Pancreas (tissue), 10 donors: ENCODE measurements at regions not wholly inside any gene's neighbourhood (a gene's known extent, or its start where the extent isn't known, plus 50 kb on each side); places are given as distances from the start of the nearest gene placed in this dataset.
A peak's percentile ranks its signal among the peaks of the same experiment; 100 is the strongest.
"Not testable (repeated sequence)": the region's sequence is repeated elsewhere in the genome, so short reads cannot be mapped to it uniquely, and the experiment has no call there.

Experiments
- ATAC-seq, 4 donors: fragments of 200-7000 bp; cut with Tn5 transposase; one replicate each; pipeline versions ENCODE4 v1.8.0 to v1.9.1; 2020; ENCODE audit warnings: mild to moderate bottlenecking in 4 of 4, moderate library complexity in 4 of 4
- DNase-seq, 6 donors: peaks; one replicate each; pipeline ENCODE4 v3.0.0-alpha.2; 2020
- FAIRE-seq: peaks from 2 replicates; lab custom pipeline; 2012; peaks lifted over from hg19 to GRCh38; lab: Jason Lieb, UNC
- H3K27ac ChIP-seq, 4 donors: fragments of 200-600 bp; sonication (generic); 1 replicate in 3 of 4; 2 replicates in 1 of 4; pipeline versions ENCODE4 v1.5.0 to v1.8.0; 2020
- H3K27me3 ChIP-seq, 4 donors: fragments of 200-600 bp; one replicate each; pipeline ENCODE4 v1.8.0; 2021
- H3K36me3 ChIP-seq, 3 donors: fragments of 200-600 bp; sonication (generic) in 1 of 3; one replicate each; pipeline versions ENCODE4 v1.5.0 to v1.8.0; 2020 to 2021
- H3K4me1 ChIP-seq, 3 donors: fragments of 200-600 bp; one replicate each; pipeline ENCODE4 v1.8.0; 2021
- H3K4me3 ChIP-seq, 4 donors: fragments of 200-600 bp; sonication (generic) in 2 of 4; one replicate each; pipeline versions ENCODE4 v1.5.0 to v1.8.0; 2020 to 2021
- H3K9me3 ChIP-seq, 4 donors: fragments of 200-600 bp; one replicate each; pipeline ENCODE4 v1.8.0; 2021
- WGBS, 2 donors: extraction: QIAGEN DNeasy Blood & Tissue Kit; methylation state at CpG; one replicate each; pipeline ENCODE4 v1.1.7; 2013; 5-methylcytosine and 5-hydroxymethylcytosine counted together
- intact Hi-C, 3 donors: fragments of 100-400 bp; cut with DNase I; formaldehyde crosslinking; loops; one replicate each; pipeline versions ENCODE4 v1.11.1 to v1.14.2; 2022
- TF ChIP-seq, protein P1 (sequence below), 4 donors: fragments of 200-600 bp; sonication (generic) in 3 of 4; IDR thresholded peaks; one replicate each; pipeline versions ENCODE4 v1.5.0 to v1.8.0; 2021; ENCODE audit warnings: antibody characterized with exemption in 4 of 4
- donor health status: healthy with polysubstance abuse.
- donor health status: DM: no; HTN: no; CAD: no; lungs with moderate emphysema.
- donor health status: DM: no; HTN: no; CAD: no.
- donor health status: control.
- donor health status: control.
- donor health status: Bipolar disorder and iron deficiency.
- donor health status: DM: yes; HTN: yes; CAD: no.
- donor health status: DM: no; HTN: no; CAD: no.
- donor health status: DM: no; HTN: no; CAD: no.
- donor health status: DM: yes; HTN: yes; CAD: no.

DNA sequence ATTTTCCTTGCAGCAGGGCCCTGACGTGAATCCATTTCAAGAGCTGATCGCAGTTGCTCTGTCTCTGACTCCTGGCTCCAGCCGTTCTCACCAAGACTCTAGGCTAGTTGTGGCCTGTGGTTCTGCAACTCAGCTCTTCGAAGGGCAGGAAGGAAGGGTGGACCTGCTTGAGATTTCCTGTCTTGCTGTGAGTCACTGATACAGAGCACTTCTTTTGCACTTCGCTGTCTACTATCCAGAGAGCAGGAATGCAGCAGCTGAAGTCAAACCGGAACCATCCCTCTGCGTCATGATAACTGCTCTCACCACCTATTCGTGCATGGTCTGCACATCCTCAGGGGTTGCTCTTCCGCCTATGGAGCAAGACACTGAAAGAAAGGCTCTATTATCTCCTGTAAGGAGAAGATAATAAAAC, 59.7 kb downstream of the RAP2B start:
- no peaks in the 10 kb centered on the region for H3K36me3 ChIP-seq
- FAIRE-seq: no peak
- DNase-seq: peak in 2 of 6 donors; percentile 6 to 54
- no peaks in the 10 kb centered on the region for H3K4me1 ChIP-seq
- H3K27ac ChIP-seq: peak overlapping the region in 2 of 4 donors; percentile 51 to 61
- no peaks in the 10 kb centered on the region for H3K9me3 ChIP-seq
- intact Hi-C loops: no loop called here
- 61 to 72% methylated on average over 9 of the region's 9 CpGs for WGBS, 2 donors
- TF ChIP-seq, protein P1, sequence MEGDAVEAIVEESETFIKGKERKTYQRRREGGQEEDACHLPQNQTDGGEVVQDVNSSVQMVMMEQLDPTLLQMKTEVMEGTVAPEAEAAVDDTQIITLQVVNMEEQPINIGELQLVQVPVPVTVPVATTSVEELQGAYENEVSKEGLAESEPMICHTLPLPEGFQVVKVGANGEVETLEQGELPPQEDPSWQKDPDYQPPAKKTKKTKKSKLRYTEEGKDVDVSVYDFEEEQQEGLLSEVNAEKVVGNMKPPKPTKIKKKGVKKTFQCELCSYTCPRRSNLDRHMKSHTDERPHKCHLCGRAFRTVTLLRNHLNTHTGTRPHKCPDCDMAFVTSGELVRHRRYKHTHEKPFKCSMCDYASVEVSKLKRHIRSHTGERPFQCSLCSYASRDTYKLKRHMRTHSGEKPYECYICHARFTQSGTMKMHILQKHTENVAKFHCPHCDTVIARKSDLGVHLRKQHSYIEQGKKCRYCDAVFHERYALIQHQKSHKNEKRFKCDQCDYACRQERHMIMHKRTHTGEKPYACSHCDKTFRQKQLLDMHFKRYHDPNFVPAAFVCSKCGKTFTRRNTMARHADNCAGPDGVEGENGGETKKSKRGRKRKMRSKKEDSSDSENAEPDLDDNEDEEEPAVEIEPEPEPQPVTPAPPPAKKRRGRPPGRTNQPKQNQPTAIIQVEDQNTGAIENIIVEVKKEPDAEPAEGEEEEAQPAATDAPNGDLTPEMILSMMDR (IDR thresholded peaks at IDR 0.05): no peak
- no peaks in the 10 kb centered on the region for H3K27me3 ChIP-seq
- ATAC-seq: peak in 3 of 4 donors; percentile 71 to 96 (median 95)
- no peak overlapping the region for H3K4me3 ChIP-seq

DNA sequence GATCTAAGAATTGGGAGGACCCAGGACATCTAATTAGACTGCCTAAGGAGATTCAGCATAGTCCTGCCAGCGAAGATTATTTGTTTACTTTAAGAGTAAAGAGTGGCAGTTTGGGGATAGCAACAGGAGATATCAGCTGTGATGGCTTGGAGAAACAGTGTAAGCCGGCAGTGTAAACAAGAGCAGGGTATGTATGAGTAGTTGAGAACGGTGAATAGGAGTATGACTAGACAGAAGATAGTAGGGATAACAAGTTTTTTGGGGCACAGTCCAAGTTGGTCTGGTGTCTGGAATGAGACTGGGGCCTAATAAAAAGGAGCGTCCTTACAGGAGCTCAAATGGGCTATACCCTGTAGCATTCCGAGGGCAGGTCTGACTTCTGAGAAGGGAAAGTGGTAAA, 64.9 kb downstream of the RAP2B start:
- ATAC-seq, H3K27me3 ChIP-seq, intact Hi-C loops, FAIRE-seq, H3K9me3 ChIP-seq, H3K27ac ChIP-seq, DNase-seq, H3K36me3 ChIP-seq, H3K4me1 ChIP-seq, H3K4me3 ChIP-seq: not testable (repeated sequence)
- WGBS, 2 donors: 43 to 59% methylated on average over 5 of the region's 5 CpGs

DNA sequence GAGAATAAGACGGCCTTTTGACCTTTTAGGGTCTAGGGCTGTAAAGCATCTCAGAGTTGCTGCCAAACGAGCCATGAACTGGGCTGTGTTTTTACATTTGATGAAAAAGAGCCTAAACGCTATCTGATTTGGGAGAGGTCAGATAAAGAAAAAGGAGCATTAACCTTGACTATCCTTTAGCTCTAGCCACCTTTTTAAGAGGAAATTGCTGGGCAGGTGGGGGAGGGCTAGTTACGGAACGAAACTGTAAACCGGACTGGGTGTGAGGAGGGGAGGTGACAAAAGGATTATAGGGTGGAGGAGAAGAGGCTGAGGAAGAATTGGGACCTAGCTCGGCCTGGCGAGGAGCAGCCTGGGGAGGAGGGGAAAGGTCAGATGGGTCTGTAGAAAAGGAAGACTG, 68.4 kb downstream of the RAP2B start:
- not testable (repeated sequence) for FAIRE-seq
- WGBS, 2 donors: 46 to 57% methylated on average over 8 of the region's 8 CpGs

DNA sequence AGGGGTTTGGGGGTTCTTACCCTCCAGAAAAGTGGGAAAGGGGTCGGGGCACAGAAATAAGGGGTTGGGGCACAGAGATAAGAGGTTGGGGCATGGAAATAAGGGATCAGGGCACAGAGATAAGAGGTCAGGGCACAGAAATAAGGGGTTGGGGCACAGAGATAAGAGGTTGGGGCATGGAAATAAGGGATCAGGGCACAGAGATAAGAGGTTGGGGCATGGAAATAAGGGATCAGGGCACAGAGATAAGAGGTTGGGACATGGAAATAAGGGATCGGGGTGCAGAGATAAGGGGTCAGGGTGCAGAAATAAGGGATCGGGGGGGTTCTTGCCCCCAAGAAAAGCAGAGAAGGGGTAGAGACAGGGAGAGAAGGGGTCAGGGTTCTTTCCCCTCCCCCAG, 69.2 kb downstream of the RAP2B start:
- H3K36me3 ChIP-seq, ATAC-seq, H3K4me1 ChIP-seq, H3K9me3 ChIP-seq, intact Hi-C loops, H3K4me3 ChIP-seq, FAIRE-seq, H3K27me3 ChIP-seq, H3K27ac ChIP-seq, DNase-seq: not testable (repeated sequence)
- 48% methylated on average over 3 of the region's 3 CpGs for WGBS, 2 donors

More for the DNA sequence above, 68.4 kb downstream of the RAP2B start:
- H3K27ac ChIP-seq, H3K27me3 ChIP-seq, ATAC-seq, H3K4me1 ChIP-seq, intact Hi-C loops, H3K9me3 ChIP-seq, H3K36me3 ChIP-seq, DNase-seq, H3K4me3 ChIP-seq: not testable (repeated sequence)

DNA sequence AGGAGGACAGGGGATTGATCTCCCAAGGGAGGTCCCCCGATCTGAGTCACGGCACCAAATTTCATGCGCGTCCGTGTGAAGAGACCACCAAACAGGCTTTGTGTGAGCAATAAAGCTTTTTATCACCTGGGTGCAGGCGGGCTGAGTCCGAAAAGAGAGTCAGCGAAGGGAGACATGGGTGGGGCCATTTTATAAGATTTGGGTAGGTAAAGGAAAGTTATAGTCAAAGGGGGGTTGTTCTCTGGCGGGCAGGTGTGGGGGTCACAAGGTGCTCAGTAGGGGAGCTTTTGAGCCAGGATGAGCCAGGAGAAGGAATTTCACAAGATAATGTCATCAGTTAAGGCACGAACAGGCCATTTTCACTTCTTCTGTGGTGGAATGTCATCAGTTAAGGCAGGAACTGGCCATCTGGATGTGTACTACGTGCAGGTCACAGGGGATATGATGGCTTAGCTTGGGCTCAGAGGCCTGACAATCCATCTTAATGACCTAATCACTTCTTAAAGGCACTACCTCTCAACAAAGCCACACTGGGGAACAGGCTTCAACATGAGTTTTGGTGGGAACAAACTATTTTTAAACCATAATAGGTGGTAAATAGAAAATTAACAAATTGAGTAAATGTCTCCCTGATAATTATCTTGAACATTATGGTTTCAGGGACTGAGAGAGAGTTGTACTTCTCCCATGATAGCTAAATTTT, 70.2 kb downstream of the RAP2B start:
- ATAC-seq, H3K4me3 ChIP-seq, H3K4me1 ChIP-seq, H3K27me3 ChIP-seq, H3K9me3 ChIP-seq, H3K36me3 ChIP-seq, FAIRE-seq, intact Hi-C loops, DNase-seq, H3K27ac ChIP-seq: not testable (repeated sequence)
- 70 to 78% methylated on average over 10 to 11 of the region's 11 CpGs for WGBS, 2 donors

DNA sequence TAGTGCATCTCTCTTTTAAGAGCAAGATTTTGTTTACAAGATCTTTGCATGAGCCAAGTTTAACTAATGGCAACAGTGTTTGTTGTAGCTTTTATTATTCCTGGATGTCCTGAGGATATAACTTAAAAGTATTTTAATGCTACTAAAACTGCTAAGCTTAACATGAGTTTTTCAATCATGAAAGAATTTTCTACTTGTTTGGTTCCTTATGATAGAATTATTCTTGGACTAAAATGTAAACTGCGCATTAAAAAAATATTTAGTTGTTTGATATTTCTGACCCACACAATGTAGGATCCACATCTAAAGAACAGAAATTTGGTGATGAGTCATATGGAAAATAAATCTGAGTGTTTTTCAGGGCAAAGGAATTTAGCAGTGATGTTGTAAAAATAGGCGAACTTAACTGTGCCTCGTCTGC, 70.8 kb downstream of the RAP2B start:
- intact Hi-C loops: no loop called here
- Histone ChIP-seq H3K27ac (no peak overlapping the region), H3K4me1 (no peaks in the 10 kb centered on the region), H3K4me3 (no peak overlapping the region), H3K9me3 (no peaks in the 10 kb centered on the region), H3K27me3 (no peaks in the 10 kb centered on the region), H3K36me3 (no peaks in the 10 kb centered on the region)
- TF ChIP-seq, protein P1 (IDR thresholded peaks at IDR 0.05): no peak
- 70 to 82% methylated on average over 3 of the region's 3 CpGs for WGBS, 2 donors
- DNase-seq (no peak), FAIRE-seq (no peak), ATAC-seq (peak in 1 of 4 donors; percentile 14)

DNA sequence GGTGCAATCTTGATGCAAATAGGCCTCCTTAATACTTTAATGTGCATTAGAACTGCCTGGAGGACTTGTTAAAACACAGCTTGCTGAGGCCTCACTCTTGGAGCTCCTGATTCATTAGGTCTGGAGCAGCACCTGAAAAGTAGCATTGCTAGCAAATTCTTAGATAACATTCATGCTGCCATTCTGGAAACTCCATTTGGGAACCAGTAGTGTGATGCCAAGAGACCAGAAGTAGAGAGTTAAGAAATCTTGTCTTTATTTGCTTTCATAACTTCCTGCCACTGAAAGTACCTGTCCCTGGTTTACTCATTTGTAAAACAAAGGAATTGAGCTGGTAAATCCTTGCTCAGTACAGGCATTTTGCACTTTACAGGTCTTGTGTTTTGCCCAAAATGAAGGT, 72.0 kb downstream of the RAP2B start:
- intact Hi-C loops: no loop called here
- DNase-seq (no peak), FAIRE-seq (no peak), ATAC-seq (no peak)
- Histone ChIP-seq H3K4me1 (no peaks in the 10 kb centered on the region), H3K9me3 (no peaks in the 10 kb centered on the region), H3K27me3 (no peaks in the 10 kb centered on the region), H3K27ac (no peak overlapping the region), H3K4me3 (no peak overlapping the region), H3K36me3 (no peaks in the 10 kb centered on the region)
- TF ChIP-seq, protein P1 (IDR thresholded peaks at IDR 0.05): no peak
